Activated CD4-positive, alpha-beta memory T cell treated with anti-CD3 and anti-CD28 coated beads for 36 hours (primary cell): ENCODE measurements at regions not wholly inside any gene's neighbourhood (a gene's known extent, or its start where the extent isn't known, plus 50 kb on each side); places are given as distances from the start of the nearest gene placed in this dataset.
"Not testable (repeated sequence)": the region's sequence is repeated elsewhere in the genome, so short reads cannot be mapped to it uniquely, and the experiment has no call there.

Experiments
- CTCF ChIA-PET: fragments of 350-600 bp; sonication (Branson Sonifier 250); formaldehyde crosslinking; loops from one replicate; lab custom pipeline; 2021; ENCODE audit warnings: antibody characterized with exemption, inconsistent platforms; lab: Charles Lee
- POLR2A ChIA-PET: fragments of 350-600 bp; sonication (Branson Sonifier 250); formaldehyde crosslinking; loops from one replicate; lab custom pipeline; 2021; ENCODE audit warnings: antibody characterized with exemption; lab: Charles Lee
- DNase-seq: peaks from one replicate; pipeline ENCODE4 v3.0.0-alpha.2; 2020
- H3K27ac Mint-ChIP-seq: one replicate; pipeline ENCODE4 v1.8.0; 2021; ENCODE audit warnings: mixed read lengths
- H3K27me3 Mint-ChIP-seq: one replicate; pipeline ENCODE4 v1.8.0; 2021; ENCODE audit warnings: mixed read lengths
- H3K36me3 Mint-ChIP-seq: one replicate; pipeline ENCODE4 v1.8.0; 2021; ENCODE audit warnings: mixed read lengths
- H3K4me1 Mint-ChIP-seq: one replicate; pipeline ENCODE4 v1.8.0; 2021; ENCODE audit warnings: low read depth, mixed read lengths
- H3K4me3 Mint-ChIP-seq: one replicate; pipeline ENCODE4 v1.8.0; 2021; ENCODE audit warnings: mild to moderate bottlenecking, mixed read lengths
- H3K9me3 Mint-ChIP-seq: one replicate; pipeline ENCODE4 v1.8.0; 2021; ENCODE audit warnings: mixed read lengths
- intact Hi-C: fragments of 100-400 bp; cut with micrococcal nuclease; formaldehyde crosslinking; loops from one replicate; pipeline ENCODE4 v1.15.1; 2023

- ChIA-PET CTCF (no interaction called here), POLR2A (no interaction called here)
- Mint-ChIP-seq H3K36me3 (no peaks in the 10 kb centered on the region), H3K27me3 (no peaks in the 10 kb centered on the region), H3K4me3 (no peak overlapping the region), H3K27ac (no peak overlapping the region), H3K9me3 (no peaks in the 10 kb centered on the region), H3K4me1 (no peaks in the 10 kb centered on the region)
- intact Hi-C loops: no loop called here
- no peak for DNase-seq
Measured at GRCh38 chr6:81891874-81892273, 139.4 kb upstream of the TENT5A start.

GRCh38 chr6:81890846-81891245, 138.4 kb upstream of the TENT5A start:
- no peaks in the 10 kb centered on the region for H3K36me3 Mint-ChIP-seq
- H3K4me1 Mint-ChIP-seq: no peaks in the 10 kb centered on the region
- no peak for DNase-seq
- intact Hi-C loops: no loop called here
- H3K27ac Mint-ChIP-seq: no peak overlapping the region
- ChIA-PET CTCF (no interaction called here), POLR2A (no interaction called here)
- H3K27me3 Mint-ChIP-seq: no peaks in the 10 kb centered on the region
- no peaks in the 10 kb centered on the region for H3K9me3 Mint-ChIP-seq
- no peak overlapping the region for H3K4me3 Mint-ChIP-seq

- POLR2A ChIA-PET: no interaction called here
- DNase-seq: no peak
- CTCF ChIA-PET: no interaction called here
- no peak overlapping the region for H3K4me3 Mint-ChIP-seq
- no peaks in the 10 kb centered on the region for H3K36me3 Mint-ChIP-seq
- intact Hi-C loops: no loop called here
- H3K9me3 Mint-ChIP-seq: no peaks in the 10 kb centered on the region
- H3K27ac Mint-ChIP-seq: no peak overlapping the region
- no peaks in the 10 kb centered on the region for H3K4me1 Mint-ChIP-seq
- H3K27me3 Mint-ChIP-seq: no peaks in the 10 kb centered on the region
Measured at GRCh38 chr6:81889377-81890053, 137.0 kb upstream of the TENT5A start.

- H3K4me3 Mint-ChIP-seq, H3K4me1 Mint-ChIP-seq, H3K27me3 Mint-ChIP-seq, H3K9me3 Mint-ChIP-seq, POLR2A ChIA-PET, H3K27ac Mint-ChIP-seq, H3K36me3 Mint-ChIP-seq, CTCF ChIA-PET, intact Hi-C loops, DNase-seq: not testable (repeated sequence)
Measured at GRCh38 chr6:81886909-81887308, 134.4 kb upstream of the TENT5A start.

- Mint-ChIP-seq H3K36me3 (no peaks in the 10 kb centered on the region), H3K9me3 (peaks cover 3% of the 10 kb centered on the region), H3K27ac (no peak overlapping the region), H3K4me1 (no peaks in the 10 kb centered on the region), H3K4me3 (no peak overlapping the region), H3K27me3 (no peaks in the 10 kb centered on the region)
- POLR2A ChIA-PET: no interaction called here
- intact Hi-C loops: no loop called here
- CTCF ChIA-PET: no interaction called here
- no peak for DNase-seq
Measured at GRCh38 chr6:81886157-81886556, 133.7 kb upstream of the TENT5A start.

- no peak for DNase-seq
- ChIA-PET CTCF (no interaction called here), POLR2A (no interaction called here)
- Mint-ChIP-seq H3K4me1 (no peaks in the 10 kb centered on the region), H3K9me3 (peaks cover 3% of the 10 kb centered on the region), H3K36me3 (no peaks in the 10 kb centered on the region), H3K27ac (no peak overlapping the region), H3K4me3 (no peak overlapping the region), H3K27me3 (no peaks in the 10 kb centered on the region)
- intact Hi-C loops: no loop called here
Measured at GRCh38 chr6:81881660-81882059, 129.2 kb upstream of the TENT5A start.

GRCh38 chr6:81878479-81878878, 126.0 kb upstream of the TENT5A start:
- POLR2A ChIA-PET: no interaction called here

GRCh38 chr6:81876971-81877370, 124.5 kb upstream of the TENT5A start:
- DNase-seq: no peak
- no peak overlapping the region for H3K27ac Mint-ChIP-seq
- H3K9me3 Mint-ChIP-seq: peaks cover 14% of the 10 kb centered on the region
- H3K27me3 Mint-ChIP-seq: no peaks in the 10 kb centered on the region
- CTCF ChIA-PET: no interaction called here
- no peaks in the 10 kb centered on the region for H3K4me1 Mint-ChIP-seq
- H3K4me3 Mint-ChIP-seq: no peak overlapping the region
- H3K36me3 Mint-ChIP-seq: no peaks in the 10 kb centered on the region
- intact Hi-C loops: no loop called here
- POLR2A ChIA-PET: no interaction called here

More at GRCh38 chr6:81878479-81878878, 126.0 kb upstream of the TENT5A start:
- intact Hi-C loops: no loop called here
- H3K27me3 Mint-ChIP-seq: no peaks in the 10 kb centered on the region
- DNase-seq: no peak
- H3K4me3 Mint-ChIP-seq: no peak overlapping the region
- no peak overlapping the region for H3K27ac Mint-ChIP-seq
- H3K9me3 Mint-ChIP-seq: peaks cover 7% of the 10 kb centered on the region
- CTCF ChIA-PET: no interaction called here
- no peaks in the 10 kb centered on the region for H3K4me1 Mint-ChIP-seq
- H3K36me3 Mint-ChIP-seq: no peaks in the 10 kb centered on the region

- CTCF ChIA-PET: no interaction called here
- no peak for DNase-seq
- peaks cover 19% of the 10 kb centered on the region for H3K9me3 Mint-ChIP-seq
- H3K4me1 Mint-ChIP-seq: no peaks in the 10 kb centered on the region
- intact Hi-C loops: no loop called here
- H3K36me3 Mint-ChIP-seq: no peaks in the 10 kb centered on the region
- no peaks in the 10 kb centered on the region for H3K27me3 Mint-ChIP-seq
- POLR2A ChIA-PET: no interaction called here
- H3K27ac Mint-ChIP-seq: no peak overlapping the region
- no peak overlapping the region for H3K4me3 Mint-ChIP-seq
Measured at GRCh38 chr6:81875782-81876293, 123.4 kb upstream of the TENT5A start.

GRCh38 chr6:81869749-81870508, 117.4 kb upstream of the TENT5A start:
- H3K27me3 Mint-ChIP-seq, H3K36me3 Mint-ChIP-seq, POLR2A ChIA-PET, intact Hi-C loops, H3K27ac Mint-ChIP-seq, H3K4me3 Mint-ChIP-seq, CTCF ChIA-PET, DNase-seq, H3K4me1 Mint-ChIP-seq: not testable (repeated sequence)
- H3K9me3 Mint-ChIP-seq: peaks cover 18% of the 10 kb centered on the region

- CTCF ChIA-PET: no interaction called here
- no peaks in the 10 kb centered on the region for H3K4me1 Mint-ChIP-seq
- intact Hi-C loops: no loop called here
- H3K27me3 Mint-ChIP-seq: peaks cover 3% of the 10 kb centered on the region
- no peak overlapping the region for H3K27ac Mint-ChIP-seq
- H3K4me3 Mint-ChIP-seq: no peak overlapping the region
- H3K36me3 Mint-ChIP-seq: no peaks in the 10 kb centered on the region
- no peak for DNase-seq
- no peaks in the 10 kb centered on the region for H3K9me3 Mint-ChIP-seq
- POLR2A ChIA-PET: no interaction called here
Measured at GRCh38 chr6:81865712-81866111, 113.2 kb upstream of the TENT5A start.

- H3K27me3 Mint-ChIP-seq: peaks cover 3% of the 10 kb centered on the region
- H3K4me1 Mint-ChIP-seq: no peaks in the 10 kb centered on the region
- H3K27ac Mint-ChIP-seq: no peak overlapping the region
- POLR2A ChIA-PET: no interaction called here
- intact Hi-C loops: no loop called here
- no peaks in the 10 kb centered on the region for H3K36me3 Mint-ChIP-seq
- no peaks in the 10 kb centered on the region for H3K9me3 Mint-ChIP-seq
- no peak overlapping the region for H3K4me3 Mint-ChIP-seq
- CTCF ChIA-PET: no interaction called here
- DNase-seq: no peak
Measured at GRCh38 chr6:81864124-81864523, 111.6 kb upstream of the TENT5A start.

GRCh38 chr6:81863123-81863522, 110.6 kb upstream of the TENT5A start:
- POLR2A ChIA-PET: no interaction called here

More at GRCh38 chr6:81863123-81863522, 110.6 kb upstream of the TENT5A start:
- no peaks in the 10 kb centered on the region for H3K4me1 Mint-ChIP-seq
- no peaks in the 10 kb centered on the region for H3K36me3 Mint-ChIP-seq
- intact Hi-C loops: no loop called here
- H3K9me3 Mint-ChIP-seq: no peaks in the 10 kb centered on the region
- CTCF ChIA-PET: no interaction called here
- DNase-seq: no peak
- no peak overlapping the region for H3K27ac Mint-ChIP-seq
- peaks cover 3% of the 10 kb centered on the region for H3K27me3 Mint-ChIP-seq
- no peak overlapping the region for H3K4me3 Mint-ChIP-seq
